ENCODE measurements at regions not wholly inside any gene's neighbourhood (a gene's known extent, or its start where the extent isn't known, plus 50 kb on each side); places are given as distances from the start of the nearest gene placed in this dataset.
A peak's percentile ranks its signal among the peaks of the same experiment; 100 is the strongest.

GRCh38 chr3:72490688-72491435 lies 357.4 kb downstream of the SHQ1 start:
- no peak overlapping the region for H3K4me3 ChIP-seq (replicated peaks; ENCODE audit: low read depth, low read length)
- TF ChIP-seq CTCF (IDR thresholded peaks at IDR 0.05; ENCODE audit: insufficient read depth, low read length, poor library complexity, severe bottlenecking): no peak
- no peaks in the 10 kb centered on the region for H3K27me3 ChIP-seq (replicated peaks; ENCODE audit: control insufficient read depth, insufficient read depth, low read length)
- no peak for DNase-seq (ENCODE audit: extremely low read depth, insufficient read length)
- no peaks in the 10 kb centered on the region for H3K36me3 ChIP-seq (ENCODE audit: control insufficient read depth, insufficient read depth, low read length)

- no peak for DNase-seq (ENCODE audit: extremely low read depth, insufficient read length)
- no peaks in the 10 kb centered on the region for H3K36me3 ChIP-seq (ENCODE audit: control insufficient read depth, insufficient read depth, low read length)
- no peak for TF ChIP-seq CTCF (IDR thresholded peaks at IDR 0.05; ENCODE audit: insufficient read depth, low read length, poor library complexity, severe bottlenecking)
- H3K27me3 ChIP-seq (replicated peaks; ENCODE audit: control insufficient read depth, insufficient read depth, low read length): no peaks in the 10 kb centered on the region
- H3K4me3 ChIP-seq (replicated peaks; ENCODE audit: low read depth, low read length): no peak overlapping the region
Observed at GRCh38 chr3:72489901-72490300, 358.3 kb downstream of the SHQ1 start.

GRCh38 chr3:72488738-72489035 lies 359.6 kb downstream of the SHQ1 start:
- no peaks in the 10 kb centered on the region for H3K27me3 ChIP-seq (replicated peaks; ENCODE audit: control insufficient read depth, insufficient read depth, low read length)
- TF ChIP-seq CTCF (IDR thresholded peaks at IDR 0.05; ENCODE audit: insufficient read depth, low read length, poor library complexity, severe bottlenecking): no peak
- no peak overlapping the region for H3K4me3 ChIP-seq (replicated peaks; ENCODE audit: low read depth, low read length)
- H3K36me3 ChIP-seq (ENCODE audit: control insufficient read depth, insufficient read depth, low read length): no peaks in the 10 kb centered on the region
- no peak for DNase-seq (ENCODE audit: extremely low read depth, insufficient read length)

GRCh38 chr3:72487946-72488737 lies 360.1 kb downstream of the SHQ1 start:
- TF ChIP-seq CTCF (IDR thresholded peaks at IDR 0.05; ENCODE audit: insufficient read depth, low read length, poor library complexity, severe bottlenecking): no peak
- no peaks in the 10 kb centered on the region for H3K27me3 ChIP-seq (replicated peaks; ENCODE audit: control insufficient read depth, insufficient read depth, low read length)
- DNase-seq (ENCODE audit: extremely low read depth, insufficient read length): no peak
- H3K4me3 ChIP-seq (replicated peaks; ENCODE audit: low read depth, low read length): no peak overlapping the region
- H3K36me3 ChIP-seq (ENCODE audit: control insufficient read depth, insufficient read depth, low read length): no peaks in the 10 kb centered on the region

- peak; percentile 58 for DNase-seq (ENCODE audit: extremely low read depth, insufficient read length)
- Histone ChIP-seq H3K4me3 (replicated peaks; ENCODE audit: low read depth, low read length) (no peak overlapping the region), H3K27me3 (replicated peaks; ENCODE audit: control insufficient read depth, insufficient read depth, low read length) (no peaks in the 10 kb centered on the region), H3K36me3 (ENCODE audit: control insufficient read depth, insufficient read depth, low read length) (no peaks in the 10 kb centered on the region)
- no peak for TF ChIP-seq CTCF (IDR thresholded peaks at IDR 0.05; ENCODE audit: insufficient read depth, low read length, poor library complexity, severe bottlenecking)
Observed at GRCh38 chr3:72487078-72487765, 361.0 kb downstream of the SHQ1 start.
